SH-SY5Y (cell line): ENCODE measurements at regions not wholly inside any gene's neighbourhood (a gene's known extent, or its start where the extent isn't known, plus 50 kb on each side); places are given as distances from the start of the nearest gene placed in this dataset.

Experiments
- GATA2 ChIP-seq: IDR thresholded peaks from 2 replicates; pipeline ENCODE4 v1.6.1; 2011; ENCODE audit warnings: mild to moderate bottlenecking, low read depth, low read length
- GATA3 ChIP-seq: IDR thresholded peaks from 2 replicates; pipeline ENCODE4 v1.6.1; 2011; ENCODE audit warnings: low read depth, mild to moderate bottlenecking, low read length, moderate library complexity

- TF ChIP-seq GATA2 = no peak
- TF ChIP-seq GATA3 = no peak
These were observed 151.1 kb upstream of the POU5F2 start for GRCh38 chr5:93892481-93892880.
